ENCODE measurements at regions not wholly inside any gene's neighbourhood (a gene's known extent, or its start where the extent isn't known, plus 50 kb on each side); places are given as distances from the start of the nearest gene placed in this dataset.

- no peak for TF ChIP-seq CTCF (IDR thresholded peaks at IDR 0.05)
- TF ChIP-seq POLR2A (IDR thresholded peaks at IDR 0.05) = no peak
These were observed 142.6 kb upstream of the COL1A2 start for GRCh38 chr7:94252124-94252523.

Data from testis (tissue), 2 donors.